ENCODE measurements at regions not wholly inside any gene's neighbourhood (a gene's known extent, or its start where the extent isn't known, plus 50 kb on each side); places are given as distances from the start of the nearest gene placed in this dataset.
"Not testable (repeated sequence)": the region's sequence is repeated elsewhere in the genome, so short reads cannot be mapped to it uniquely, and the experiment has no call there.

- no peak for TF ChIP-seq CTCF (IDR thresholded peaks at IDR 0.05; ENCODE audit: low read depth, low read length, missing control alignments)
- no peak overlapping the region for H3K4me3 ChIP-seq (ENCODE audit: low read depth, low read length)
- no peak for DNase-seq (ENCODE audit: low read depth)
These were observed 198.1 kb downstream of the TMEM167A start for GRCh38 chr5:82879089-82879488.

- DNase-seq (ENCODE audit: low read depth), result no peak
- no peak for TF ChIP-seq CTCF (IDR thresholded peaks at IDR 0.05; ENCODE audit: low read depth, low read length, missing control alignments)
These were observed 203.7 kb downstream of the TMEM167A start for GRCh38 chr5:82873452-82873851.

GRCh38 chr5:82872321-82873288 is 204.6 kb downstream of the TMEM167A start:
- H3K4me3 ChIP-seq (ENCODE audit: low read depth, low read length); DNase-seq (ENCODE audit: low read depth): not testable (repeated sequence)

More at GRCh38 chr5:82873452-82873851, 203.7 kb downstream of the TMEM167A start:
- no peak overlapping the region for H3K4me3 ChIP-seq (ENCODE audit: low read depth, low read length)

GRCh38 chr5:82865625-82866024 is 211.6 kb downstream of the TMEM167A start:
- H3K4me3 ChIP-seq (ENCODE audit: low read depth, low read length), result no peak overlapping the region
- DNase-seq (ENCODE audit: low read depth), result no peak
- no peak for TF ChIP-seq CTCF (IDR thresholded peaks at IDR 0.05; ENCODE audit: low read depth, low read length, missing control alignments)

GRCh38 chr5:82863266-82863665 is 213.9 kb downstream of the TMEM167A start:
- no peak overlapping the region for H3K4me3 ChIP-seq (ENCODE audit: low read depth, low read length)
- no peak for DNase-seq (ENCODE audit: low read depth)
- no peak for TF ChIP-seq CTCF (IDR thresholded peaks at IDR 0.05; ENCODE audit: low read depth, low read length, missing control alignments)

- H3K4me3 ChIP-seq (ENCODE audit: low read depth, low read length), result no peak overlapping the region
- DNase-seq (ENCODE audit: low read depth), result no peak
- TF ChIP-seq CTCF (IDR thresholded peaks at IDR 0.05; ENCODE audit: low read depth, low read length, missing control alignments), result no peak
These were observed 214.5 kb downstream of the TMEM167A start for GRCh38 chr5:82862711-82863110.

GRCh38 chr5:82862261-82862660 is 214.9 kb downstream of the TMEM167A start:
- no peak for TF ChIP-seq CTCF (IDR thresholded peaks at IDR 0.05; ENCODE audit: low read depth, low read length, missing control alignments)
- no peak overlapping the region for H3K4me3 ChIP-seq (ENCODE audit: low read depth, low read length)
- no peak for DNase-seq (ENCODE audit: low read depth)

Data from GM12864 (cell line).